Activated CD4-positive, alpha-beta T cell treated with anti-CD3 and anti-CD28 coated beads, Interleukin-2, Interleukin-6, amounts not matched to agents 100 ng/mL and 50 ng/mL, durations not matched to agents 16 hours and 8 hours (primary cell): ENCODE measurements at regions not wholly inside any gene's neighbourhood (a gene's known extent, or its start where the extent isn't known, plus 50 kb on each side); places are given as distances from the start of the nearest gene placed in this dataset.
"Not testable (repeated sequence)": the region's sequence is repeated elsewhere in the genome, so short reads cannot be mapped to it uniquely, and the experiment has no call there.

Experiments used
- DNase-seq: peaks from one replicate; pipeline ENCODE4 v3.0.0-alpha.2; 2020

DNA sequence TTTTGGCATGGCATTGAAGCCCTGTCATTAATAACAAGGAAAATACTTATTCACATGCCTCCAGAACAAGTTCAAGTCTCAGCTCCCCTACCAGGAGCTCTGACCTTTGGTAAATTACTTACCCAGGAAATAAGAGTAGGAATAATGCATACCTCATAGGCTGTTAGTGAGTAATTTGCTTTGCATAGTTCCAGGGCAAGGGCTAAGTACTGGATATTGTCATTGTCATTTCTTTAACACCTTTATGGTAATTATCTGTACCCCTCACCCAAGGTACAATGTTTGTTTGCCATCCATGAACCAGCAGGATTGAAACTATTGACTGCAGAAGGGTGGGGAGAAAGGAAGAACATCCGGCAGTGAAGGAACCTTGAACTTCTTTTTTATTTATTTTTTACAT is 148.5 kb downstream of the SOX2 start:
- no peak for DNase-seq

DNA sequence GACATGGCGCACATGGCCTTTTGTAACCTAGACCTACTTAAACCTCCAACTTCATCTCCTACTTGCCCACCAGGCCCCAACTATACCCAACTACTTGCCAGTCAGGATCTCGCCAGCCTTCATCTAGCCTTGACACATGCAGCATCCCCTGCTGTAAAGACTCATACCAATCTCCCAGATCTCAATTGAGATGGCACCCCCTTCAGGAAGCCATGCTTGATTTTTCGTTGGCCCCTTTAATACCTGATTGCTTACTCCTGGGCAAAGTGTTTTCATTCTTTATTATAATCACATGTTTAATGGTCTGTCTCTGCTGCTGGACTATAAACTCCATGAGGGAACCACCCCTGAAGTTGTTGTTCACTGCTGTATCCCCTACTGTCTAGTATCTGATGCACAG is 150.8 kb downstream of the SOX2 start:
- DNase-seq, result no peak

DNA sequence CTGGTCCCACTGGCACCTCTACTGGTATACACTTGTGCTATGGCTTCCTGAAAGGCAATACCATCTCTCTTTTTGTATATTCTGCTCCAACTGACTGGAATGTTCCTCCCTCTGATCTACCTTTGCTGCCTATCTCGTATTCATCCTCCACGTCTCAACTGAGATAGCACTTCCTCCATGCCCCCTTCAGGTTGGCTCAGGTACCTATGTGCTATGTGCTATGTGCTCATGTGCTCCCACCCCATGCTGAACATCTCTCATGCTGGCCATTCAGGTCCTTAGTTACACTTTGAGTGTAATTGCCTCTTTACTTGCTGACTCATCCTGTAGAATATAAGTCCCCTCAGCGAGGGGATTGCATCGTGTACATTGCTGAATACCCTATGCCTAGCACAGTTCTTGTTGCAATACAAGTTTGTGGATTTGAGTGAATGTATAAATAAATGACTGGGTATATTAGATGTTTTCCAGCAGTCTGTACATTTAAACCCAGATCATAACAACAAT is 156.9 kb downstream of the SOX2 start:
- DNase-seq, result no peak

DNA sequence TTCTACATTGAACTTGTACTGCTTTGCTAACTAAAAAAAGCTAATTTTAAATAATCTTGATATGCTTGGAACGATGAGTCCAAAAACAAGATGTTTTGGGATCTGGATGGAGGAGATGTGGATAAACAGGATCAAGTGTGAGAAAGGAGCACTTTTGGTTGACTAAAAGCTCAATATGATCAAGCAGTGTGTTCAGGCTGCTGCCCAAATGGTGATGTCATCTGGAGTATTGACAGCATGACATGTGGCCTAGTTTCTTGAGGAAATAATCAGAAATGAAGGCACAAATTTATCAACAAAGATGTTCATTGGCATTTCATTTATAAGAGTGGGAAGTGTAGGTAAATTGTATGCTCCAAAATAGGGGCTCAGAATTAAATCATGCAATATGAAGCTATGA is 161.2 kb downstream of the SOX2 start:
- no peak for DNase-seq

DNA sequence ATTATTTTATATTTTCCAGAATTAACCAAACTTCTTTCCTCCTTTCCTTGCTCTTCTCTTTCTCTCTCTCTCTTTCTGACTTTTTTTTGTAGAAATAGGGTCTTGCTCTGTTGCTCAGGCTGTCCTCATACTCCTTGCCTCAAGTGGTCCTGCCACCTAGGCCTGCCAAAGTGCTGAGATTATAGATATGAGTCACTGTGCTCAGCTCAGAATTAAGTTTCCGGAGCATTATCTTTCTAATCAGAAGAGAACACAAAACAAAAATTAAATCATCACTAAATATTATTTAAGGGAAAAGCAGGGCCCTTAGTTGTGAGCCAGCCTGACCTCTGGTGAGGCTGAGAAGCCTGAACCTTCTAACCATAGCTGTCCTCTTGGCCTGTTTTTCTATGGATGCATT is 168.2 kb downstream of the SOX2 start:
- DNase-seq, result no peak

DNA sequence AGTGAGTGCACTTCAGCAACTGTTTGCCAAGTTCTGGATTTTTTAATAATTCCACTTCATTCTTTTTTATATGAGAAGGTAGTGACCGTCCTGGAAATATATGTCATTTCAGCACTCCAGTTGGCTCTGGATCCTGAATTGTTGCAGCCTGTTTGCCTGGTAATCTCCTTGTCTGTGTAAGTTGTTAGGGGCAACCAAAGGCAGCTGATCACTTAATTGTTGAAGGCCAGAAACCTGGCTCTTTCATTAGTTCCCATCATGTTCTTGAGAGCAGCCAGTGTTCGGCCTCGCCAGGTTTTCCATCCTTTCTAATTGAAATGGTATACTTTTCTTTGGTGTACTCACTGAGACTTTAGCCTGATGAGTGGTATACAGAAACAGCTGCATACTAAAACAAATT is 168.6 kb downstream of the SOX2 start:
- DNase-seq, result no peak

DNA sequence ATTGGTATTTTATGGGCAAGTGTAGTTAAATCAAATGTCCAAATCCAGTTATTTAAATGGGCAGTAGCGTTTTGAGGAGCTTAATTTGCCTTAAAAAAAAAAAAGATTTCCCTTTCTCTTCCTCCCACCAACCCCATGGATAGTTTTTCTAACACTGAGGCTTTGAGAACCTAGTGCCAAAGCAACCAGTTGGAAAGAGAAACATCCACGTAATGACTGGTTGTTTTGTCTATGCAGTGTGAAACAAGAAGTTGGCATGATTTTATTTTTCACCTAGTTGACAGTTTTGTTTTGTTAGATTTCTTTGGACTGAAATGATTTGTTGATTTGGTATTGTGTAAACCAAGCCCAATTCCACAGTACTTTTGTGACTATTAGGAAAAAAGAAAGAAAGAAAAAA is 170.0 kb downstream of the SOX2 start:
- no peak for DNase-seq

DNA sequence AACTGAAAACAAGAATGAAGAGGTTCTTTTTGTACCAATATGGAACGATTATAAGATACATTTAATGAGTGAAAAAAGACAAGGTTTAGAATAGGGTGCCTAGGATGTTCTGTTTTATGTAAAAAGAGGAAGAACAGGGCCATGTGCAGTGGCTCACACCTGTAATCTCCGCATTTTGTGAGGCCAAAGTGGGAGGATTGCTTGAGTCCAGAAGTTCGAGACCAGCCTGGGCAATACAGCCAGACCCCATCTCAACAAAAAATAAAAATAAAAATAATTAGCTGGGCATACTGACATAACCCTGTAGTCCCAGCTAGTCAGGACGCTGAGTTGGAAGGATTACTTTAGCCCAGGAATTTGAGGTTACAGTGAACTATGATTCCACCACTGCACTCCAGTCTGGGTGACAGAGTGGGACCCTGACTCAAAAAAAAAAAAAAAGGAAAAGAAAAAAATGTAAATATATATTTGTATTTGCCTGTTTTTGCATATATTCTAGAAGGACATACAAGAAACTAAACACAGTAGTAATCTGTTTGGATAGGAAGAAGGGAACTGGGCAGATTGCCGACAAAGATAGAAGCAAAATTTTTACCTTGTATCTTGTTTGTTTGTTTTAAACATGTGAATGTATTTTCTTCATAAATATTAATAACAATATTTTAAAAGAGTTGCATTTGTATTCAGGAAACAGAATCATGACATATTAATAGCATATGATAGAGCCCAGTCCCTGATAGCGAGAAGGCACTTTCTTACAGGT is 174.3 kb downstream of the SOX2 start:
- no peak for DNase-seq

DNA sequence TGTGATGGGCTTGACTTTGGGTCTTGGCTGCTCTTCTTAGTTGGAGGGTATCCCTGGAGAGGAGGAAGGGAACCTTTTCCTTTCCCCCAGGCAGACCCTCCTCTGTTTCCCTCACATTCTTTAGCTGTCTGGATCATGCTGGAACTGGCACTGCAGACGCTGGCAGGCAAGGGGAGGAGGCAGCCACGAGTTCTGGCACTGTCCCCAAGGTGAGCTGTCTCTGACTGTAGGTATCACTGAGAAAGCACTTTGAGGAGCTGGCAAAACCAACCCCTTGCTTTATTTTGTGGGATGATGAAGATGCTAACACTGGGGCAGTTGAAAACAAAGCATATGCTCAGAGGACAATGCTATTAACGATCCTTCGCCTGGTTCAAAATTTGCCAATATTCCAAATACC is 175.0 kb downstream of the SOX2 start:
- no peak for DNase-seq

DNA sequence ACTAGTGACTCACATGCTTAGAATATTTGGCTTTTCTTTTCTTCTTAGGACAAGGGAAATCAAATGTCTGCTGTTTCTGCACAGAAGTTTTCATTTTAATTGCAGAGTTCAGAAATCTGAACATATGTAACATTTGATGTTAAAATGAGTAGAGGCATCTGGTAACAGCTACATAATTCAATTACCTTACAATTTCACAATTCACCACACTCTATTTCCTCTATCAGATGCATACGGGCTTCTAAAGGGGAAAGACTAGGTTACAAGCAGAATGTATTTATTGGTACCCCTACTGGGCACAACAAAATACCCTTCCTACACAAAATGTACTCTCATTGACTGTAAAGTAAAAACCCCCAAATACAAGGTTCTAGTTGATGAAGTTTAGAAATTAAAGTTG is 176.0 kb downstream of the SOX2 start:
- DNase-seq, result no peak

DNA sequence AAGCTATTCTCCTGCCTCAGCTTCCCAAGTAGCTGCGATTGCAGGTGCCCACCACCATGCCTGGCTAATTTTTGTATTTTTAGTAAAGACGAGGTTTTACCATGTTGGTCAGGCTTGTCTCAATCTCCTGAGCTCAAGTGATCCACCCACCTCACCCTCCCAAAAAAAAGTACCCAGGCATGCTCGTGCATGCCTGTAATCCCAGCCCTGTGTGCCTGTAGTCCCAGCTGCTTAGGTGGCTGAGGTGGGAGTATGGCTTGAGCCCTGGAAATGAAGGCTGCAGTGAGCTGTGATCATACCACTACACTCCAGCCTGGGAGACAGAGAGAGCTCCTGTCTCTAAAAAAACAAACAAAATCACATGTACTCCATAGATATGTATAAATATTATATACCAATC is 176.5 kb downstream of the SOX2 start:
- DNase-seq, result no peak

DNA sequence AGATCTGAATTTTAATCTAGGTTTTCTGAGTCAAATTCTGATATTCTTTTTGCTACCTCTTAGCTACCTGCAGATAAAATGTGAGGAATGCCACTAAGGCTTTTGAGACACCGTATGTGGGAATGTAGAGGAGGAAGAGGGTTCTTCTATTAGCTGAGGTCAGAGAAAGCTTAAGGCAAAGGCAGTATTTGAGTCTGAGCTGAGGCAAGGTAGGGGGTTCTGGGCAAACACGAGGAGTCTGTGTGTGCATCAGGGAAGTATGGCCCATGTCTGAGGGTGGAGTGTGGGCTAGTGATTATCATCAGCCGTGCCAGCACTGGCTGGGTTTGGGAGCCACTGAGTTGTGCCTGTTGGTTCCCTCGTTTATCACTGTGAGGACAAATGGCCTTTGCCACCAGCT is 181.1 kb downstream of the SOX2 start:
- no peak for DNase-seq

DNA sequence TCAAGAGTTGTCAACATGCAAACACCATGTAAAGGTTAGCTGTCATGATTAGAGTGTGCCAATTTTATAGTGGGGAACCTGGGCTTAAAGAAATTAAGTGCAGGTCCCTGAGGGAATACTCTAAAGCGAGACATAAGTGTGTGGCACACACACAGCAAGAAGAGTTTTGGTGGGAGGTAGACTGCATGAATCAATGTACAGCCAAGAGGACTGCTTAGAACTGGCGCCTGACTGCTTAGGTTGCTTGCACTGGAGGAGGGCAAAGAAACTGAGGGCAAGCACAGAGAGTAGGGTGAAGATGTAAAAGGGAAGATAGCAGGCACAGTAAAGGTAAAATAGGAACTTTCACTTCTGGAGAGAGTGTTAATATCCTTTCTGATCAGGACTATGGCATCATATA is 184.9 kb downstream of the SOX2 start:
- DNase-seq, result no peak

DNA sequence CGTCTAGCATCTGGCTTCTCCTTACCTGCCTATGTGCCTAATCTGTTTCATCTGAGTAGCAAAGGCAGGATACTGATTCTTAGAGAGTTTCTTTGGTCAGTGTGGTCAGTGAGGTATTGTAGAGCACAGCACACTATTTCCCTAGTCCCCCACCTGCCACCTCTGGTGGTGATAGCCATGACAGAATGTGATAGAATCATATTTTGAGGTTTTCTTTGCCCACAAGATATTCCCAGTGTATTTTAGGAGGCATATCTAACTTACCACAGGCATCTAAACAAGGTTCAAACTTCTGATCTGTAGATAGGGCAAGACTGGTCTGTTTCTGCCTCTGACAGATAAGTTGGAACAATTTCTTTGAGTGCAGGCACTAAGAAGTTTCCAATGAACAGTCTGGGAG is 188.0 kb downstream of the SOX2 start:
- no peak for DNase-seq

DNA sequence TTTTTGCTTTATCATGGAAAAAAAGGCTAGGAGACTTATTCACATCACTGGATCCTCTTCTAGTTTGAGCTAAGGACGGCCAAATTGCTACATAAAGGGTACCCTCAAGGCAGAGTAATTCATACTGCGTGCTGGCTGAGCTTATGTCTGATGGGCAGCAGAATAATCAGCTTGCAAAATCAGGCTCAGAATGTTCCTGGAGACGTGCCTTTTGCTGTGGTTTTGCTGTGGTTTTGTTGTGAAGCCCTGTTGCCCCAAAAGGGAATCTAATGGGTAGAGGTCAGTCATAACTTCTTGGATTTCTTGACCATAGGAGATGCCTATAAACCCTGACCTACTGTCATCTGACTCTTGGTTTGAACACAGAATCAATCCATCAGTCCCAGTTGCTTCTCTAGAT is 189.9 kb downstream of the SOX2 start:
- DNase-seq, result no peak

DNA sequence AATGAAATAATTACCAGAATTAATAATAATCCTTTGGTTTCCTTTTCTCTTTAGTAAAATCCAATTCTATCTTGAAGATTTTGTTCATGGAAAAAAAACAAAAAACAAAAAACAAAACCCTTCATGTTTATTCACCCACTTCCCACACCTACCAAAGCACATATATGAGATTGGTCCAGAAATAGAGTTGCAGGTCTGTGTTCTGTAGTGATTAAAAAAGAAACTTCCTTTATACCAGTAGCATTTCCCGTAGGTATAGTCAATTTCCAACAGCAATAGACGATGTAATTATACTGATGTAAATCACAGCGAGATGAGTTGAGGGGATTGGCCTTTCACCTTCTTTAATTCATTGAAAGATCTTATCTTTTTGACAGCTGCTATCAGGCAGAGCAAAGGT is 194.6 kb downstream of the SOX2 start:
- DNase-seq, result no peak

DNA sequence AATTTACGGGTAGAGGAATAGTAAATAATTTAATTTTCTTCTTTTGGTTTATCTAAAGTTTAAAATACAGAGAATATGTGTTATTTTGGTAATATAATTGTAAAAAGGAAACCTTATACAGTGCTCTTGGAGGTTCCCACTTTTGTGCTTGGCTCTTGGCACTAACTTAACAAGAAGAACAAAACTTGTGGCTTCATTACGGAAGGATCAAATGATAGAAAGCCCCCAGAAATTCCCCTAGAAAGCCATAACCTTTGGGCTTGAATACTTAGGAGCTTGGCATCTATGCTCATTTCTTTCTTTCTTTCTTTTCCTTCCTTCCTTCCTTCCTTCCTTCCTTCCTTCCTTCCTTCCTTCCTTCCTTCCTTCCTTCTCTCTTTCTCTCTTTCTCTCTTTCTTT is 197.5 kb downstream of the SOX2 start:
- no peak for DNase-seq

DNA sequence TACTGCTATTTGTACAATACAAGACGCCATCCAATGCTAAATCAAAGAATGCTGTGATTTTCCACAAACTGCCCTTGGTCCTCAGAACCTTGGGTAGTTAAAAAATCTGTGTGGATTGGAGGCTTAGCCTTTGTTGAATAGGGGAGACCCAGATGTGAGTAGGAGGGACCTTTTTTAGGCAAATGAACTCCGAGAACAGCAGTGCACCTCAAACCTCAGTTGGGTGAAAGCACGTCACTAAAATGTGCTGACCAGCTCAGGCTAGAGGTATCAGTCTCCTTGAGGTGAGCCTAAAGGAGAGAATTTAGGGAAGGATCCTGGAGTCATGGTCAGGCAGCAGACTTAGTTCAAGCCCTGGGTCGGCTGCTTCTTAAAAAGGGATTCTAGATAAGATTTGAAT is 200.7 kb downstream of the SOX2 start:
- no peak for DNase-seq

DNA sequence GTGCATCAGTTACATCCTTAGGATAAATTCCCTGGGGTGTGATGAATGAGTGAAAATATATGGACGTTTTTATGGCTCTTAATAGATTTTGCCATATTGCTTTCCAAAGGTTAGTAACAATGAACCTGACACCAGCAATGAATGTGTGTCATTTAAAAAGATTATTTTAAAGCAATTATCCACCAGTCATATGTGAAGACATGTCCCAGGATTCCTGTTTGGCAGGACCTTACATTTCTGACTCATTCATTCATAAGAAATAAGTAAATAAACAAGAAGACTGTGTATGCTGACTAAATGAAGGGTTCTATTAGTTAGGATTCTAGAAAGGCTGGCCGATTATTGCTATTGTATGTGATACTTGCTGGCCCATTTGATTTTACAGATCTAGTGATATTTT is 201.5 kb downstream of the SOX2 start:
- no peak for DNase-seq

DNA sequence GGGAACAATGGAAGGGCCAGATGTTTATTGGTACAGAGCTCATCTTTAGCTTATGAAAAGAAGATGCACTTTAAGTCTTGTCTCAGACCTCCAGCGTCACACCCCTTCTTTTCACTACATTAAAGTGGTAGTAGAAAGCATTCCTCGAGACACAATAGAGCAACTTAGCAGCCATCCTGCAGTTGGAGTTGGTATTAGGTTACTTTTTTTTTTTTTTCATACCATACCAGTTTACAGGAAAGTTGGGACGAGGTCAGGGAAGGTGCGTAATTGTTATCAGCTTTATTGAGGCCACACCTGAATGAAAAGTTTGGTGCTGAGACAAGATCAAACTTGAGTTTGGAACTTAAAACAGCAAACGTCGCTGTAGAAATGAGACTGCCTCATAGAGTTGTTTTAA is 203.8 kb downstream of the SOX2 start:
- no peak for DNase-seq

DNA sequence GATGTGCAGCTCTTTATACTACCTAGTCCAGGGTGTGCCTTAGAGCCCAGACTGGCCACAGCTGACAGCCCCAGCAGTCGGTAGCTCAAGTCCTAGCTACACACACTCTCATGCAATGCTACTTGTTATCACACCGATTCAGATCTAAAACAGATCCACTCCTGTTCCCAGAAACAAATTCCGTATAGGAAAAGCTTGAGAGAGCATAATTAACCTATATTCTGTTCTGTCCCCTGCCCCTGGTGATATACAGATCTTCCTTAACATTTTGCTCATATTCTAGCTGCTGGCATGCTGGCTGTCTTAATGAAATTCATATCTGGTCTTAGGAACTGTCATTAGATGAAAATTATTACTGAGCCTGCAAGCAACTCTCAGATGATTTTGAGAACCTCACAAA is 204.3 kb downstream of the SOX2 start:
- DNase-seq, result no peak

DNA sequence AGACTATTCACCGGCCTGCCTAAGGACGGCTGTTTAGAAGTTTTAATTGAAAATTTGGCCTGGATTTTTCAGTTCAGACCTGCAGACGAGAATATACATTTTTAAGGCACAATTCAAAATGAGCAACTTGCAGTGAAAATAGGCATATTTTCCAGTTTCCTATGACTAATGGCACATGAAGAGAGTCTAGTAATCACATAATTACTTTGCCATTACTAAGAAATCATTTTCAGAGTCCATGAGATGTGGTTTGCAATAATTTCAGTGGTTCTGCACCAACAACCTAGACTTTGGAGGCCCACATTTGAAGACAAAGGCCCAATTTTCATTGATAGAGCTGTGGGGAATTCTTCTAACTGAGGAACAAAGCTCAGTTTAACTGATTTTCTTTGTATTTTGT is 205.3 kb downstream of the SOX2 start:
- no peak for DNase-seq

DNA sequence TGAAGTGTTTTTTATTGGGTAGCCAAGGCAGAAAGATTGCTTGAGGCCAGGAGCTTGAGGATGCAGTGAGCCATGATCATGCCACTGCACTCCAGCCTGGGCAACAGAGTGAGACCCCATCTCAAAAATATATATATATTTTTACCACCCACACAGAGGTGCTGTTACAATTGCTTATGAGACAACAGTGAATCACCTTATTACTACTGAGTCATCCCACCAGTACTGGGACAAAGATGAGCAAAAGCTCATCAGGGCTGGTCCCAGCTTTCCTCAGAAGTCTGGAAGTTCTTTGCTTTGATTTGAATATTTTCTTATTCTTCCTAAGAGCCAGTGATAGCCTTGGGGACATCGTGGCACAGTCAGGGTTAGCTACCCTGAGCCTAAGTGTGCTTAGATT is 207.7 kb downstream of the SOX2 start:
- DNase-seq, result no peak

DNA sequence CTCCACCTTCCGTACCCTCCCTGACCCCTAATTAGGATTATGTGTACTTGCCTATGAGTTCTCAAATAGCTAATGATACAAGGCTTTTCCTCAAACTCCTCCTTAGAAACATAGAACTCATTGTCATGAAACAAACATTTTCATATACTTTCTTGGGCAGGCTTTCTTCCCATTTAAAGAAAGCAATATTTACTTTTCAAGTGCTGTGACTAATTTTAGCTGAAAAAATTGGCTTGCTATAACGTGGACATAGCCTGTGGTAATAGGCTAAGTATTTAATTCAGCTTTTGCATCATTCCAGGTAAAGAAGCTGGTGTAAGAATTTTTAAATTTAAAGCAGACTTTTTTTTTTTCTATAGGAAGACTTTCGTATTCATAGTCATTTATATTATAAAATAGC is 208.7 kb downstream of the SOX2 start:
- no peak for DNase-seq

DNA sequence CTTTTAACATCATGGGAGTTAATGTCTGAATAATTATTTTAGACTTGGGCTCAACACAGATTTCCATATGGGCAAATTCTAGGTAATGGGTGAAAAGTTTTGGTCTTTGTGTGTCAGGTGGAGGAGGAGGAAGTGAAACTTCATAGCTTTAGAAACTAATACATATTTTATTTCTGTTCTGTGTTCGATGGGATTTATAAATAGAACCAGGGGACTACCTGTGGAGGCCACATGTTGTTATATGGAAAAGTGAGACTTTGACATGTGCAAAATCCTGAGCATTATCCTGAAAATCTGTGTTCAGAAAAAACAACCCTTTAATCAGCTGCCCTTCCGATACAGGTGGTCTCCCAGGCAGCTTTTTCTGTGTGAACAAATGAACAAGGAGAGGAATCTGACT is 209.5 kb downstream of the SOX2 start:
- DNase-seq, result no peak

DNA sequence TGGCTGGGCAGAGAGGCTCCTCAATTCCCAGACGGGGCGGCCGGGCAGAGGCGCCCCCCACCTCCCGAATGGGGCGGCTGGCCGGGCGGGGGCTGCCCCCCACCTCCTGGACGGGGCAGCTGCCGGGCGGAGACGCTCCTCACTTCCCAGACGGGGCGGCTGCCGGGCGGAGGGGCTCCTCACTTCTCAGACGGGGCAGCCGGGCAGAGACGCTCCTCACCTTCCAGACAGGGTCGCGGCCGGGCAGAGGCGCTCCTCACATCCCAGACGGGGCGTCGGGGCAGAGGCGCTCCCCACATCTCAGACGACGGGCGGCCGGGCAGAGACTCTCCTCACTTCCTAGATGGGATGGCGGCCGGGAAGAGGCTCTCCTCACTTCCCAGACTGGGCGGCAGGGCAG is 214.1 kb downstream of the SOX2 start:
- not testable (repeated sequence) for DNase-seq
